ENCODE measurements at regions not wholly inside any gene's neighbourhood (a gene's known extent, or its start where the extent isn't known, plus 50 kb on each side); places are given as distances from the start of the nearest gene placed in this dataset.

GRCh38 chr6:40714143-40714542 lies 127.0 kb upstream of the LRFN2 start:
- TF ChIP-seq CTCF (conservative IDR thresholded peaks at IDR 0.05 in 1 of 2, IDR thresholded peaks at IDR 0.05 in 1 of 2; ENCODE audit: extremely low read depth in 1 of 2, insufficient read depth in 1 of 2, low read depth in 1 of 2, low read length in 2 of 2) (no peak), EZH2 (IDR thresholded peaks at IDR 0.05; ENCODE audit: borderline replicate concordance, low read length) (no peak)

All from mammary epithelial cell (primary cell).